ENCODE measurements at regions not wholly inside any gene's neighbourhood (a gene's known extent, or its start where the extent isn't known, plus 50 kb on each side); places are given as distances from the start of the nearest gene placed in this dataset.

GRCh38 chr6:141700819-141701218, 431.9 kb upstream of the GJE1 start:
- no peak for TF ChIP-seq POLR2A (IDR thresholded peaks at IDR 0.05)
- TF ChIP-seq CTCF (IDR thresholded peaks at IDR 0.05) = no peak
